ENCODE measurements at regions not wholly inside any gene's neighbourhood (a gene's known extent, or its start where the extent isn't known, plus 50 kb on each side); places are given as distances from the start of the nearest gene placed in this dataset.

- TF ChIP-seq CTCF (IDR thresholded peaks at IDR 0.05; ENCODE audit: poor library complexity), result no peak
- no peak for TF ChIP-seq EZH2 (IDR thresholded peaks at IDR 0.05; ENCODE audit: borderline replicate concordance)
Measured at GRCh38 chr18:67865400-67865799, 348.9 kb upstream of the DSEL start.

All from hepatocyte (in vitro differentiated cells).